GM18519 (cell line): ENCODE measurements at regions not wholly inside any gene's neighbourhood (a gene's known extent, or its start where the extent isn't known, plus 50 kb on each side); places are given as distances from the start of the nearest gene placed in this dataset.

ENCODE experiments used
- ATAC-seq: cut with Tn5 transposase; IDR thresholded peaks from one replicate; pipeline ENCODE4 v1.9.1; 2021; ENCODE audit warnings: mild to moderate bottlenecking, moderate library complexity; ENCODE audit not compliant: unreplicated experiment, low FRiP score

DNA sequence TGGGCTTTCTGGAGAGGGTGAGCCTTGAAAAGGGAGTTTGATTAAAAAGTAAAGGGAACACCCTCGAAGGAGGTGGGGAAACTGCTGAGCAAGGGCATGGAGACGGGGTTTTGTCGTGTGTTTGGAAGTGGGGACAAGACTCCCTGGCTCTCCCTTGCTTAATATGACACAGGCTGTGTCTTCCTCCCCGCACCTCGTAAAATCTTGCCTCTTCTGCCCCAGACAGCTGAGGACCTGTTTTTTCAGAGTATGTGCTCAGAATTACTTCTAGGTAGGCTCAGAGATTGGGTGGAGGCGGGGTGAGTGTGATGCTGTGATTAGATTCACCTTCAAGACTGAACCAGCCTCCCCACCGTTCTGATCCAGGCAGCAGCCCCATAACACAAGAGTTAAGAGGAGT, 244.4 kb upstream of the TLE3 start:
- no peak for ATAC-seq

DNA sequence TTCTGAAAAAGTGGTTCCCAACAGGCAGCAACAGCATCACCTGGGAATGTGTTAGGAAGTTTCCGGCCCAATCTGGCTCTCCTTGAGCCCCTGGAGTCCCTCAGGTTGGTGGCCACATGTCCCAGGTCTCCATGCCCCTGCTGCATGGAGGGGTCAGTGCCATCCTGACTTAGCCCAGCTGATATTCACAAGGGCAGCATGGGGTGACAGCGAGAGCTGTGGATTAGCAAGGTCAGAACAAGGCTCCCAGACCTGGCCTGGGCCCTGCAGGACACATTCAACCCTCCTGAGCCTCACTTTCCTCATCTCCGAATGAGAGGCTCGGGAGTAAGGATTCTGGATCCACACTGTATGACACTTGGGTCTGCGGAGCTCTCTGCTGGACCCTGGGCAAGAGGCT, 243.8 kb upstream of the TLE3 start:
- no peak for ATAC-seq

DNA sequence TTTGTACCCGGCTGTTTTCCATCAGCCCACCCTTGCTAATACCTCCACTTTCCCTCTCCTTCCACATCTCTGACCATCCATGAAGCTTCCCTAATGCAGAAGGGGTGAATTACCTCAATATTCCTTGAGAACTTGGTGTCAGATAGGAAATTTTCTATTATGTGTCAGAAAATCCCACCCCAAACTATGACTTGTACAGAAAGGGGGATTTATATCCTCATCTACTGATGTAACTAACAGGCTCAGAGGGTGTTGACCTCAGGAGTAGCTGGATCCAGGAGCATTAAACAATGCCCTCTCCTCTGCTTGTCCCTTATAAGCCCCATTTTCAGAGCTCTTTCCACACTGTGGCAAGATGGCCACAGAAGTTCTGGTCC, 242.8 kb upstream of the TLE3 start:
- no peak for ATAC-seq

DNA sequence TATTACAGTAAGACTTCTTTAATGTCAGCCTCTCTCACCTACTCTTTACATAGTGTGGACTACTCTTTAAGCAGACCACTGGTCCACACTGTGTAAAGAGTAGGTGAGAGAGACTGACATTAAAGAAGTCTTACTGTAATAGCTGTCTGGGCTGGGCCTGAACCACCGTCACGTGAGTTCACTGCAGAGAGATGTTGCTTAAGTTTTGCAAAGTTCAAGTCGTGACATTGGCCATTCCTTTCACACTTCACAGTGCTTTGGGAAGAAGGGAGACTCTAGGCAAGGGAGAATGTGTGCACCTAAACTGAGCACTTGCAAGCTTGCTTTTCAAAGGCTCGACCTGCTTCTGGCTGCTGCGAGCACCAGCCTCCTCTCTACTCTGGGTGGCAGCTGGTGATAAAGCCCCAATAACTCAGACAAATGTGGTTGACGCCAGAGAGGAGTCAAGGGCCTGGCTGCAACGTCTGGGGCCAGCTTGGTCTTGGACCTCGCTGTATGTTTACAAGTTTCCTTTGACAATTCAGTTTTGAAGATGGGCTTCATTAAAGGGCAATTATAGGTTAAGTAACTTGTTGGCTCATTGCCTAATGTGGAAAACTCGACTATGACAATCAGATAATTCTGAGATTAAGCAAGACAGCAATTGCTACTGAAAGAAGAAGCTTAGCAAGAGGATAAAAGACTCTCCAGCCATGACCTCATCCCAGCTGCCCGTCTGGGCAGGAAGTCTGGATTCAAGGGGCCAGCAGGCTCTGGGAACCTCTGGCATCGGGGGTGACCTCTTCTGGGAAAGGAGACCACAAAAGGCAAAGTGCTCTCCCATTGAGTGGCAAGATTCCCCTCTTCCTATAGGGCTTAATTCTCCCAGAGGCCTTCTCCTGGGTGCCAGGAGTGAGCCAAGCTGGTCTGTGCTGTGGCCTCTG, 242.1 kb upstream of the TLE3 start:
- ATAC-seq = no peak

DNA sequence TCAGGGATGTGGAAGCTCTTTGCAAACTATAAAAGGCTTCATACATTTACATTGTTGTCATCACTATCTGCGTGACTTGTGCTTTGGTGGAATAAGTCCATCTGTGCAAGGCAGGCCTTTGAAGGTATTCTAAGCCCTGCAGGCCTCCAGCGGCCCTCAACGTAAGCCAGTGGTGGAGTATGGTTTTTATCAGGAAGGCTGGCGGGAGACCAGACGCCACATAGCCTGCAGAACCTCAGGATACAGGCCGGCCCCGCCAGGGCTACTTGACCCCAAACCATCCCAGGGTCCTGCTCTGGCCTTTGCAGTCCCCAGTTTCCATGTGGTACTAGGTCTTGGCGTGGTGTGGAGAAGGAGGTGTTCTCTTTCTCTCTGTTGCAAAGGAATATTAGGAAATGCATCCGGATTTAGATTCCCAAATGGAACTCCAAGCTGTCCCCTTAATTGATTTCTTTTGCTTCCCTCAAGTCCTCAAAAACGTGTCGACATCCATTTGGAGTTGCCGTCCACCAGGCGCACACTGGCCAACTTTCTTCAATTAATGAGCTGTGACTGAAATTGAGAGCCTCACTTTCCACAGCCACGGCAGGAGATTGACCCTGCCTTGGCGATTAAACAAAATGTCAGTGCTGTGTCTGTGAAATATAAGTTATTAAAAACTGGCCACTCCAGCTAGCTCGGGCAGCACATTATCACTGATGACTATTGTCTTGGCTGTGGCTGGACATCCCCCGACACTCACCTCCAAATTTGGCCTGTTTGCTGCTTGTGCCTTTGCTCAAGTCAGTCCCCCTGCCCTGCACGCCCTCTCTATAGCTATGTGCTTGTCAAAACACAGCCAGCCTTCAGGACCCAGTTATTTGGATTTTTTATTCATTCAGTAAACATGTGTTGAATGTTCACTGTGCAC, 239.8 kb upstream of the TLE3 start:
- ATAC-seq = no peak

DNA sequence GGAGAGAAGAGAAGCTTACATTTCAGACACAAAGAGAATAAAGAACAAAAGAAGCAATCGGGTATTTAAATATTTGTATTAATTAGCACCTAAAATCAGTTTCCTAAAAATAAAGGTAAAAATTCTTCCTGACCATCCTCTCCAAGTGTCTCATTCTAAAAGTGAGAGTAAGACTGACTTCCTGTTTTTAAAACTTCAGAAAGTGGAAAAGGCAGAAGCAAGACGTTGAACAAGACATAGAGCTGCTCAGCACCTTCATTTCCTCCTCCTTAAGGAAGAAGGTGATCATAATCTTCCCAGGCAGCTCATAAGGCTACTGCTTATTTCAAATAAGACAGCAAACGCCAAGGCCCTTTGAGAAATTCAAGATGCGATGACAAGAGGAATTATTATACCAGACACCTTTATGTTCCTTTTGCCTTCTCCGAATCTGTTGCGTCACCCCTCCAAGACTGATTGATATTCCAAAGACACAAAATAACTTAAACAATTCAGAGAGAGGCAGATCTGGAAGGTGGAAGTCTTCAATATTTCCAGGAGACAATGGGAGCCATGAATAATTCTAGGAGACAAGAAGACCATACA, 238.8 kb upstream of the TLE3 start:
- ATAC-seq = no peak

DNA sequence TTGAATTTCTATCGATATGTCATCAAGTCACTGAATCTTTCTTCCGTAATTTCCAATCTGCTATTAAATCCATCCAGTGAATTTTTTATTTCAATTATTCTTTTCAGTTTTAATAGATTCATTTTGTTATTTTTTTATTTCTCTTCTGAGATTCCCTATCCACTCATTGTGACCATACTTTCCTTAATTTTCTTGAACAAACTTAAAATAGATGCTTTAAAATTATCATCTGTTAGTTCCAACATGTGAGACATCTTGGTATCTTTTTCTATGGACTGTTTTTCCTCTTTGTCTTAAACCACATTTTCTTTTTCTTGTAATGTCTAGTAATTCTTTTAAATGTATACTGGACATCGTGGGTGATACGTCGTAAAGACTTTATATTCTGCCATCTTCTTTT, 236.6 kb upstream of the TLE3 start:
- ATAC-seq = no peak

DNA sequence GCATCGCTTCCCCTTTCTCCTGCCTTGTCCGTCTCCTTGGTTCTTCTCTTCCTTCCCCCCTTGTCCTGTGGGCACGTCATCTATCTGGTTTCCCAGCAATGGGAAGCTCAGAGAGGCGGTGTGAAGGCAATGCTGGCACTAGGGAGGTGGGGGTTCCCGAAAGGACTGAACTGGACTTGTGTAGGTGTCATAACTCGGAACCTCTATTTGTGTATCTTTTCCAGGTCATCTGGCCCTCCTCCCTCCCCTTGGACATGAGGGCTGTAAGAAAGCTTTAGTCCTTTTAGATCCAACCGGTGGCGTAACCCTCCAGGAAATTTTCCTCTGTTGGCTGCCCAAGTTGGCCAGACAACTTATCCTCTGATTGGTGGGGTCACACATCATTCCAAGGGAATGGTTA, 231.5 kb upstream of the TLE3 start:
- no peak for ATAC-seq

DNA sequence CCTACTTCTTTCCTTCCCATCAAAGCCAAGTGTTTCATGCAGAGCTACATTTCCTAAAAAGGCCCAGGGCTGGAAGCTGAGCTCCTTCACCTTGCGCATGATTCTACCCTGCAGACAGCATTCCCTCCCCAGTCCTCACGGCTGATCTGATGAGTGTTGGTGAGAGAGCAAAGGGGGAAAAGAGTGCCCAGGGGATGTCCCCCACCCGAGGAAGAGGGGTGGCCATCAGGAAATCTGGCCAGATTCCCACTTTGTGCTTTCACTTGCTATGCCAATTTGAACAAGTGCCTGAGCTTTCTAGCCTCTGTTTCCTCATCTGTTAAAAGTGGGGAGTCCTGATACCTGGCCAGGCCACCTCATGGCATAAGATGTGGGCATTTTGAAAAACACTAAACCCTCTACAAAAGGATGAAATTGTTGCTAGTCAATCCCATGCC, 231.0 kb upstream of the TLE3 start:
- no peak for ATAC-seq

DNA sequence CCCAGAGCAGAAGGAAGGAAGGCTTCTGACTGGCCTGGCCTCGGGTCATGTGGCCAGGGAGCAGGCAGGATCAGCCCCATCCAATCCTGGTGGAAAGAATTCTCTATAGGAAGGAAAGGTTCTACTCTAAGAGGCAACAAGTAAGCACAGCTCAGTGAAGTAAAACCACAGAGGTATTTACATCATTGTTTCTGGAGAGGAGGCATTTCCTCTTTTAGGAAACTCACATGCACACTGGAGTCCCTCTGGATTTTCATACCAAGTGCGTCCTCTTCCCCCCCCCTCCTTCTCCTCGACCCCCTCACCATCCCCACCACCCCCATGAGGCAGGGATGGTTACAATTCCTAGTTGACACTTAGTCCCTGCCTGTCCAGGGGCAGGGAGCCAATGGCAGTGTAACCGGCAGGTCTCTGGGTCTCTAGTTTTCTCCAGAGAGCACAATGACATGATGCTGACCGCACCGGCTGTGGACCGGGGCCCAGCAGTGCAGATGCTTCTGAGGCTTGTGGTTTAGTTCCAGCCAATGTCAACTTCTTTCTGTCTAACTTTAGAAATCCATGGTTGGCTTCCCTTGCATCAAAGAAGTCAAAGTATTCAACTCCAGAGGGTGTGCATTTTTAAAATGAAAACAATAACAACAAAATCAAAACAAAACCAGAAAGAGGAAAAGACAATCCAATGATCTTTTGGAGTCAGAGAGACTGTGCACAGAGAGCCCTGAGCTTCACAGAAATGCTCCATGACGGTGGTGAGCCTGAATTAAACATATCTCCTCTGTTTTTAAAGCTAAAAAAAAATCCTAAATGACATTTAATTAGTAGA, 230.3 kb upstream of the TLE3 start:
- ATAC-seq = no peak

DNA sequence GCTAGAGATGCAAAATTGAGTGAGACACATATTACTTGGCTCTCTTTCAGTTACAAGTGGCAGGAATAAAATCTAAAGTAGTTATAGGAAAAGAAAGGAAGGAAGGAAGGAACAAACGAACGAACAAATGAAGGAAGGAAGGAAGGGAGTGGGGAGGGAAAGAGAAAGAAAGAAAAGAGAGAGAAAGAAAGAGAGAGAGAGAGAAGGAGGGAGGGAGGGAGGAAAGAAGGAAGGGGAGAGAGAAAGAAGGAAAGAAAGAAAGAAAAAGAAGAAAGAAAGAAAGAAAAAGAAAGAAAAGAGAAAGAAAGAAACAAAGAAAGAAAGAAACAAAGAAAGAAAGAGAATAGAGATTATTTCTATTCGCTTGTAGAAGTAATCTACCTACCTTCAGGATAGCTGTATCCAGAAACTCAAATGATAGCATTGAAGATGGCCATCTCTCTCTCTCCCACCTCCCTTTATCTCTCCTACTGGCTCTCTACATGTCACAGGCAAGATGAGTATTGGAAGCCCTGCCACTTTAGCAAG, 229.7 kb upstream of the TLE3 start:
- no peak for ATAC-seq

DNA sequence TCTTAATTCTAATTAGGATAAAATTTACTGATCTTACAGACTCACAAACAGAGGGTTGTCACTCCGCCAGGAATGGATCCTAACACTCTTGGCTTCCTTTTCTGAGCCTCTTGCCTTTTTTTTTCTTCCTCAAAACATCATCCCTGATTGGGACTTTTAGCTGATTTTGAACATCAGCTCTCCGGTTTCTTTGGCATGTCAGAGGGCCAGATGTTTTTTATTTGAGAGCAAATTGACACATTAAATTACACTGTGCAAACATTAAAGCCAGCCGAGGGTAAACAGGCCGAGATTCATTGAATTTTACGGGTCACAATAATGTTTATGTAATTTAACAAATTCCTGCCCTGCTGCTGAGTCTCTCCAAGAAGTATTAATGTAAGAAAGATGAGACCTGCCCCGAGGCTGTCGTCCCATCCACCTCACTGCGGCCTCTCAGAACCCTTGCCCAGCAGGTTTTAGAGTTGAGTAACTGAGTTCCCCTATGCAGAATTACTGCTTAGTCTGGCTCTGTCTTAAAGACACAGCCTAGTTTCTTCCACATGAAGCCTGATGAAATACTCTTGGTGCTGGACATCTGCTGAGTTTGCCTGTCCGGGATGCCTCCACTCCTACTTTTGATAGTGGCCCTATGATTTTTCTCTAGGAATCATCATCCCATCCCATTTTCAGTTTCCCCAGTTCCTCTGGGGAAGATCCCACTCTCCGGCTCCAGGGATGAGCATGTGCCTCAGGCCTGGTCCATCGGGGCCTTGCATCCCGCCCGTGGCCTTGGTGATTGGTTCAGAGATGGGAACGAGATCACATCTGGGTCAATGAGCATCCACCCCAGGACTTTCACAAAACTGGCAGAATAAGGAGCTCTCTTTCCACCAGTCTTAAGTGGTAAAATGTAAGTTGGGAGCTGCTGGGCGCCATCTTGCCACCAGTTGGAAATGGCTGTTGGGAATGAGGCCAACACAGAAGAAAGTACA, 226.6 kb upstream of the TLE3 start:
- ATAC-seq = no peak

DNA sequence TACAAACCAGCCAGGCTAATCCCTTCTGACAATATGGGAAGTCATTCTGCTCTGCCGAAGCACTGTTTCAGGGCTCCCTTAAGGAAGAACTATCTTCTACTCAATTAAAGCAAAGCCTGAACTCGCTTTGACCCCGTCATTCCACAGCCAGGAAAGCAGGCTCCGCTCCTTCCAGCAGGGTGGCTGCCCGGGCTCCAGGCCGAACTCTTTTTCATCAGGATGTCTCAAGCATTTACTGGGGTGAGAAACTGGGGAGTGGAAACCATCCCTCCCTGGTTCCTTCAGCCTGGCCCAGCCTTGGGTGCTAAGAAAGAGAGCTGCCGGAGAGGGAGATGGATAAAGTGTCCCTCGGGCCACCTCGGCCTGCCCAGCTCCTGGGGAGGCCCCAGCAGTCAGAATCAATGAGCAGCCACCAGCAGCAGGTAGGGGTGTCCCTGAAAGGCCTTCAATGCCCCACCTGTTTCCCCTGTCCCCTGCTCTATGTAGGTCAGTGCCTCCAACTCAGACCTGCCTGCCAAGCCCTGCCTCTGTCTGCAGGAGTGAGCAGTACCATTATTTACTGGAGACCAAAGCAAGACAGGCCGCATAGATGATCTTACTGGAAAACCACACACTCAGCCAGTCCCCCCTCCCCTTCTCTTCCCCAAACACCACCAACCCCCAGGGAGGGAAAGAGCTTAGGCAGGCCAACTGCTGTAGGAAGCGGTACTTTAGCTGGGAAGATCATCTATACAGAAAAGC, 225.6 kb upstream of the TLE3 start:
- no peak for ATAC-seq

DNA sequence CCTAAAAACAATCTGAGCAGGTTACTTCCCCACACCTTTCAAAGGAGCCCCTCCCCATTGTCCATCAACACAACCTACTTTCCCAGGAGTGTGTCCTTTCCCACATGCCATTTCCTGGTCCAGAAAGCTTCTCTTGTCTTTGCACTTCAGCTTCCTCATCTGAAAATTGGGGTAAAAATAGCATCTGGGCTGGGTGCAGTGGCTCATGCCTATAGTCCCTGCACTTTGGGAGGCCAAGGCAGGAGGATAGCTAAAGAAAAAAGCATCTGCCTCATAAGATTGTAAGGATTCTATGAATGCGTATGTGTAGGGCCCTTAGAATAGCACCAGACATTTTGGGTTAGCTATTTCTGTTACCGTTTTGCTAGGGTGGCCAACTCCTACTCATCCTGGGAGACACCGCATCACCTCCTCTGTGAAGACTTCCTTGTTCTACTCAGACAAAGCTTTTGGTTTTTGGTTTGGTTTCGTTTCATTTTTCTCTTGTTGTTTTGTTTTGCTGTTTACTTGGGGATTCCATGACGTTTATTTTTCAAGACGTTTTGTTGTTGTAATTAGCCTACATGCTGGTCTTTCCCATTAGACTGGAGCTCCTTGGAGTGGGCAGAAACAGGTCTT, 224.4 kb upstream of the TLE3 start:
- ATAC-seq = no peak

DNA sequence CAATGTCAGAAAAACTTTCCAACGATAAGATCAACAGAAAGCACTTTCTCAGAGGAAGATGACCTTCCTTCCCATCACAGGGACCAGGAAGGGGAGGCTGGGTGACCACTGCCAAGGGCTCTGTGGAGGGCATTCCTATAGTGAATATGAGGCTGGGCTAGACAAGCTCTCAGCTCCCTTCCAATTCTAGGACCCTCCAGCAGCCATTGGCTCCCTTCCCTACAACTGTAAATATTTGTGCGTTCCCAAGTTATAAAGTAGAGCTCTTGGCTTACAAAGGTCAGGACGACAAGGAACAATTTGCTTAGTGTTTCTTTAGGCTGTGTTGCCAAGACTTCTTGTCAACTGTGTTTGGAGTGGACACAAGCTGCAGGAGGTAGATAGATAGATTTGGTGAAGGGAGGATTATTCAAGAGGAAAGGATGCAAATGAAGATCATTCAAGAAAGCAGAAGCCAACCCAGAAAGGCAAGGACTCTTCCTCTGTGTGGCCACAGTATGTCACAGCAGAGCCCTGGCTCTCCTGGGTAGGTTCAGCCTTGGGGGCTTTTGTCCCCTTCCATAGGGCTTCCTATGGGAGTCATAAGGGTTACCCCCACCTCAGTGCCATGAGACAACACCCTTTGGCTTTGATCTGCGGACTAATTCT, 223.6 kb upstream of the TLE3 start:
- ATAC-seq = no peak

DNA sequence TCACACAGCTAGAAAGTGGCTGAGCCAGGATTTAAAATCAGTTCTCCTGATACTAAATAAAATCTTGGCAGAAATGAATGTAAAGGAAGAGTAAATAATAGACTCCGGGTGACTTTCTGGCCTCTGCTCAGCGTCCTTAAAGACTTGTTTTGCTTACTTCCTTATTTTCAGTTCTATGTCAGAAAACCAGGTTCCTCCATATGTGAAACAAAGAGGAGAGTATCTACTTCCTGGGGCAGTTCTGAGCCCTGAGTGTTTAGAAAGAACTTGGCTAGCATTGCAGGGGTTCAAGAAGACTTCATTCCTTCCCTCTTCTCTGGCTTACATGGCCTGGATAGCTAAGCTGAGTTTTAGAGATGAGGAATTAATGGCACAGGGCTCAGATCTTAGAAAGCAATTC, 222.8 kb upstream of the TLE3 start:
- no peak for ATAC-seq

DNA sequence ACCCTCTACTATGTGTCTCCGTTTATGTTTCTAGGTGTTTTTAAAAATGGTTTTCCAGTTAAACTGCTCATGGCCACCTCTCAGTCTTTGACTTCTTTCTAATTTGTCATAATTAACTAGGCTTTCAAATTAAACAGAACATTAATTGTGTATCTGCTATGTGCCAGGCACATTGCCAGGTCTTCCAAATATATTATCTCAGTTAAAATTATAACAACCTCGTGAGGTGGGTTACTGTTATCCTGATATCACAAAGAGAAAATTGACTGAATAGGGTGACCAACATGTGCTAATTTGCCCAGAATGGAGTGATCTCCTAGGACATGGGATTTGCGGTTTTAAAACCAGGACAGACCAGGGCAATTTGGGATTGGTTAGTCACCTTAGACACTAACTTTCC, 222.4 kb upstream of the TLE3 start:
- no peak for ATAC-seq
